ENCODE measurements at regions not wholly inside any gene's neighbourhood (a gene's known extent, or its start where the extent isn't known, plus 50 kb on each side); places are given as distances from the start of the nearest gene placed in this dataset.

GRCh38 chrX:120692319-120692718 lies 62.5 kb upstream of the C1GALT1C1 start:
- DNase-seq = no peak

- no peak for DNase-seq
These were observed 61.1 kb upstream of the C1GALT1C1 start for GRCh38 chrX:120690941-120691340.

- DNase-seq = no peak
These were observed 60.5 kb upstream of the C1GALT1C1 start for GRCh38 chrX:120690344-120690743.

- DNase-seq = no peak
These were observed 50.2 kb upstream of the C1GALT1C1 start for GRCh38 chrX:120680090-120680489.

All from NCI-H1092 treated with DMSO at 0.1 percent for 48 hours (cell line).